ENCODE measurements at regions not wholly inside any gene's neighbourhood (a gene's known extent, or its start where the extent isn't known, plus 50 kb on each side); places are given as distances from the start of the nearest gene placed in this dataset.
"Not testable (repeated sequence)": the region's sequence is repeated elsewhere in the genome, so short reads cannot be mapped to it uniquely, and the experiment has no call there.

GRCh38 chr1:224061436-224061835, 52.5 kb upstream of the FBXO28 start:
- DNase-seq: peak; percentile 86

- DNase-seq: no peak
Observed at GRCh38 chr1:224059897-224060427, 53.9 kb upstream of the FBXO28 start.

- no peak for DNase-seq
Observed at GRCh38 chr1:224058303-224058702, 55.6 kb upstream of the FBXO28 start.

GRCh38 chr1:224057461-224058199, 56.3 kb upstream of the FBXO28 start:
- no peak for DNase-seq

- DNase-seq: no peak
Observed at GRCh38 chr1:224054611-224055010, 59.3 kb upstream of the FBXO28 start.

GRCh38 chr1:224054012-224054411, 59.9 kb upstream of the FBXO28 start:
- no peak for DNase-seq

GRCh38 chr1:224053456-224053855, 60.5 kb upstream of the FBXO28 start:
- no peak for DNase-seq

- no peak for DNase-seq
Observed at GRCh38 chr1:224052772-224053171, 61.1 kb upstream of the FBXO28 start.

GRCh38 chr1:224051782-224052181, 62.1 kb upstream of the FBXO28 start:
- not testable (repeated sequence) for DNase-seq

- no peak for DNase-seq
Observed at GRCh38 chr1:224051086-224051406, 62.9 kb upstream of the FBXO28 start.

- no peak for DNase-seq
Observed at GRCh38 chr1:224047538-224047937, 66.4 kb upstream of the FBXO28 start.

- no peak for DNase-seq
Observed at GRCh38 chr1:224045556-224045955, 68.4 kb upstream of the FBXO28 start.

GRCh38 chr1:224044420-224044819, 69.5 kb upstream of the FBXO28 start:
- DNase-seq: no peak

GRCh38 chr1:224042557-224043118, 71.3 kb upstream of the FBXO28 start:
- no peak for DNase-seq

- DNase-seq: no peak
Observed at GRCh38 chr1:224041032-224041431, 72.9 kb upstream of the FBXO28 start.

- not testable (repeated sequence) for DNase-seq
Observed at GRCh38 chr1:224040423-224040822, 73.5 kb upstream of the FBXO28 start.

- DNase-seq: not testable (repeated sequence)
Observed at GRCh38 chr1:224040006-224040405, 73.9 kb upstream of the FBXO28 start.

- not testable (repeated sequence) for DNase-seq
Observed at GRCh38 chr1:224038832-224039231, 75.1 kb upstream of the FBXO28 start.

GRCh38 chr1:224037362-224037761, 76.5 kb upstream of the FBXO28 start:
- not testable (repeated sequence) for DNase-seq

GRCh38 chr1:224032608-224033276, 81.2 kb upstream of the FBXO28 start:
- not testable (repeated sequence) for DNase-seq

- DNase-seq: not testable (repeated sequence)
Observed at GRCh38 chr1:224031986-224032385, 81.9 kb upstream of the FBXO28 start.

- not testable (repeated sequence) for DNase-seq
Observed at GRCh38 chr1:224030257-224030656, 83.7 kb upstream of the FBXO28 start.

- not testable (repeated sequence) for DNase-seq
Observed at GRCh38 chr1:224029286-224030025, 84.5 kb upstream of the FBXO28 start.
